ENCODE measurements at regions not wholly inside any gene's neighbourhood (a gene's known extent, or its start where the extent isn't known, plus 50 kb on each side); places are given as distances from the start of the nearest gene placed in this dataset.

DNA sequence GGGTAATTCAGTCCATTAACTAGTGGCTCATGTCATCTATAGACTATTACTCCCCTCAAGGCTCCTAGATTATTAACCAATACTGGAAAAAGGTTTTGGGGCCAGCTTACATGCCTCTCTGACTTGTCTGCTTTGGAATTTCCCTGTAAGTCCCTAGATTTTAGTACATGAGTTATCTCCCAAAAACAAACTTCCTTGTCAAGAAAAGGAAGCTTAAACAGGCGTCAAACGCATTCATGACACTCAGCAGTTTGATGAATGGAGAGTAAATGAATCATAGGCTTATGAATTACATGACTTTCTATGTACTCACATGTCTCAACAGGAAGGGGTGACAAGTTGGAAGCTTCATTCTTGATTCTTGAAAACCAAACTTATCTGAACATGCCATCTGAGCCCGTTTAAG is 70.8 kb downstream of the BLID start:
- DNase-seq (no peak), ATAC-seq (ENCODE audit: poor library complexity) (no peak)
- no peaks in the 10 kb centered on the region for H3K27me3 ChIP-seq (ENCODE audit: control insufficient read depth in 1 of 2, insufficient read depth in 2 of 2, low read length in 2 of 2)
- POLR2A ChIA-PET = no interaction called here
- Mint-ChIP-seq H3K27ac (no peak overlapping the region), H3K4me1 (ENCODE audit: low read depth) (no peaks in the 10 kb centered on the region), H3K36me3 (ENCODE audit: low read depth) (no peaks in the 10 kb centered on the region), H3K9me3 (no peaks in the 10 kb centered on the region), H3K27me3 (peaks cover 21% of the 10 kb centered on the region), H3K4me3 (no peak overlapping the region)
- CTCF ChIA-PET = no interaction called here
- peaks cover 0 to 4% of the 10 kb centered on the region in 2 experiments for H3K9me3 ChIP-seq (ENCODE audit: control insufficient read depth in 1 of 2, insufficient read depth in 1 of 2, low read length in 2 of 2)
- no peak overlapping the region for H3K27ac ChIP-seq (ENCODE audit: low read depth in 1 of 2, low read length in 2 of 2)
- H3K4me1 ChIP-seq (ENCODE audit: insufficient read depth, low read length) = no peaks in the 10 kb centered on the region
- H3K4me3 ChIP-seq (ENCODE audit: low read length) = no peak overlapping the region
- no peak for TF ChIP-seq CTCF (IDR thresholded peaks at IDR 0.05)
- no peaks in the 10 kb centered on the region for H3K36me3 ChIP-seq (ENCODE audit: insufficient read depth, low read length)
- intact Hi-C loops (cut with DNase I, micrococcal nuclease) = no loop called here

DNA sequence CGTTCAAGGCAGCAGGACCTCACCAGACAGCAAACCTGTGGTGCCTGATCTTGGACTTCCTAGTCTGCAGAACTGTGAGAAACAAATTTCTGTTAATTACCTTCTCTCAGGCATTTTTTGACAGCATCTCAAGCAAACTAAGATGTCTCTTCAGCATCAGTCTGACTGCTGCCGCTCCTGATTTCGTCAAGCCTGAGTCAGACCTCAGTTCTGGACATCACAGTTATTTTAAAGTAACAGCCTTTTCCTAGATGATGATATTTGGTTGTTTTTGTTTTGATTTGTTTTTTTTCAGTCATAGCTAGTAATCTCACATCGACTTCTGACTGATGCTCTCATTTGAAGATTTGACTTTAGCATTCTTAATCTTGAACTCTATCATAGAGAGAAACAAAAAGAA is 71.9 kb downstream of the BLID start:
- Histone ChIP-seq H3K9me3 (ENCODE audit: control insufficient read depth in 1 of 2, insufficient read depth in 1 of 2, low read length in 2 of 2) (peaks cover 0 to 4% of the 10 kb centered on the region in 2 experiments), H3K4me3 (ENCODE audit: low read length) (no peak overlapping the region), H3K27ac (ENCODE audit: low read depth in 1 of 2, low read length in 2 of 2) (no peak overlapping the region), H3K36me3 (ENCODE audit: insufficient read depth, low read length) (no peaks in the 10 kb centered on the region), H3K4me1 (ENCODE audit: insufficient read depth, low read length) (no peaks in the 10 kb centered on the region), H3K27me3 (ENCODE audit: control insufficient read depth in 1 of 2, insufficient read depth in 2 of 2, low read length in 2 of 2) (no peaks in the 10 kb centered on the region)
- Mint-ChIP-seq H3K9me3 (no peaks in the 10 kb centered on the region), H3K27me3 (peaks cover 25% of the 10 kb centered on the region), H3K27ac (no peak overlapping the region), H3K36me3 (ENCODE audit: low read depth) (no peaks in the 10 kb centered on the region), H3K4me3 (no peak overlapping the region), H3K4me1 (ENCODE audit: low read depth) (no peaks in the 10 kb centered on the region)
- CTCF ChIA-PET = no interaction called here
- POLR2A ChIA-PET = no interaction called here
- no peak for TF ChIP-seq CTCF (IDR thresholded peaks at IDR 0.05)
- intact Hi-C loops (cut with DNase I, micrococcal nuclease) = no loop called here
- ATAC-seq (ENCODE audit: poor library complexity) (no peak), DNase-seq (no peak)

GRCh38 chr11:122042981-122043380 is 73.0 kb downstream of the BLID start:
- H3K27ac ChIP-seq (ENCODE audit: low read depth in 1 of 2, low read length in 2 of 2) = no peak overlapping the region
- POLR2A ChIA-PET = no interaction called here
- no peaks in the 10 kb centered on the region for H3K4me1 Mint-ChIP-seq (ENCODE audit: low read depth)
- no peaks in the 10 kb centered on the region for H3K36me3 ChIP-seq (ENCODE audit: insufficient read depth, low read length)
- CTCF ChIA-PET = no interaction called here
- DNase-seq (no peak), ATAC-seq (ENCODE audit: poor library complexity) (no peak)
- TF ChIP-seq CTCF (IDR thresholded peaks at IDR 0.05) = no peak
- H3K9me3 ChIP-seq (ENCODE audit: control insufficient read depth in 1 of 2, insufficient read depth in 1 of 2, low read length in 2 of 2) = peaks cover 0 to 4% of the 10 kb centered on the region in 2 experiments
- H3K4me3 Mint-ChIP-seq = no peak overlapping the region
- no peaks in the 10 kb centered on the region for H3K27me3 ChIP-seq (ENCODE audit: control insufficient read depth in 1 of 2, insufficient read depth in 2 of 2, low read length in 2 of 2)
- intact Hi-C loops (cut with DNase I, micrococcal nuclease) = no loop called here
- no peak overlapping the region for H3K27ac Mint-ChIP-seq
- H3K9me3 Mint-ChIP-seq = no peaks in the 10 kb centered on the region
- H3K4me3 ChIP-seq (ENCODE audit: low read length) = no peak overlapping the region
- peaks cover 26% of the 10 kb centered on the region for H3K27me3 Mint-ChIP-seq
- no peaks in the 10 kb centered on the region for H3K4me1 ChIP-seq (ENCODE audit: insufficient read depth, low read length)
- no peaks in the 10 kb centered on the region for H3K36me3 Mint-ChIP-seq (ENCODE audit: low read depth)
